ENCODE measurements at regions not wholly inside any gene's neighbourhood (a gene's known extent, or its start where the extent isn't known, plus 50 kb on each side); places are given as distances from the start of the nearest gene placed in this dataset.

DNA sequence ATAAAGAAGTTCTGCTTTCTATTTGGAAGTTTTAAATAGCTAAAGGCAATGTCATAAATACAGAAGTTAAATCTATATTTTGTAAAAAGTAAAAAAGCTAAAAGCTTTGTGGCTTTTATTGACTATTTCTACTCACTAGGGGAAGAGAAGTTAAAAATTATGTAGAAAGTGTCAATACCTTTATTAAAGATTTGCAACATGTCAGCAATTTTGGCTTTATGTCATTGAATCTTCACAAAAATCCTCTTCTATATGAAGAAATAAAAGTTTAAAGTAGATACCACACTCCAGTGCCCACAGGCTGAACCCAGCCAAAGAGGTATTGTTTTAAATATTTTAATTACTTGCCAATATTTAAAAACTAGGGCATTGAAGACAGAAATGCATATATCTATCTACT is 160.6 kb upstream of the HSF2 start:
- Histone ChIP-seq H3K27ac (no peak overlapping the region), H3K4me3 (no peak overlapping the region), H3K4me1 (no peaks in the 10 kb centered on the region), H3K27me3 (no peaks in the 10 kb centered on the region), H3K9me3 (peaks cover 0 to 16% (median 7%) of the 10 kb centered on the region in 11 donors), H3K36me3 (no peaks in the 10 kb centered on the region)
- no peak for ATAC-seq
- TF ChIP-seq CTCF (IDR thresholded peaks at IDR 0.05): no peak
- no peak for DNase-seq
- intact Hi-C loops (cut with DNase I): no loop called here

- no peak for DNase-seq
- Histone ChIP-seq H3K27me3 (no peaks in the 10 kb centered on the region), H3K4me3 (no peak overlapping the region), H3K4me1 (no peaks in the 10 kb centered on the region), H3K9me3 (peaks cover 0 to 52% (median 9%) of the 10 kb centered on the region in 11 donors), H3K27ac (no peak overlapping the region), H3K36me3 (no peaks in the 10 kb centered on the region)
- no peak for TF ChIP-seq CTCF (IDR thresholded peaks at IDR 0.05)
- no peak for ATAC-seq
- intact Hi-C loops (cut with DNase I): no loop called here
- WGBS, 2 donors: 69 to 85% methylated on average over 5 of the region's 5 CpGs
These were observed 152.4 kb upstream of the HSF2 start for GRCh38 chr6:122246906-122247658.

- peaks cover 0 to 47% (median 8%) of the 10 kb centered on the region in 11 donors for H3K9me3 ChIP-seq
- H3K36me3 ChIP-seq: no peaks in the 10 kb centered on the region
- no peak for TF ChIP-seq CTCF (IDR thresholded peaks at IDR 0.05)
- DNase-seq (no peak), ATAC-seq (no peak)
- no peak overlapping the region for H3K4me3 ChIP-seq
- no peaks in the 10 kb centered on the region for H3K4me1 ChIP-seq
- WGBS, 2 donors: 72 to 84% methylated on average over 7 of the region's 7 CpGs
- intact Hi-C loops (cut with DNase I): no loop called here
- H3K27me3 ChIP-seq: no peaks in the 10 kb centered on the region
- no peak overlapping the region for H3K27ac ChIP-seq
These were observed 151.3 kb upstream of the HSF2 start for GRCh38 chr6:122248001-122248669.

GRCh38 chr6:122248844-122249243 is 150.6 kb upstream of the HSF2 start:
- no peaks in the 10 kb centered on the region for H3K4me1 ChIP-seq
- intact Hi-C loops (cut with DNase I): no loop called here
- ATAC-seq (no peak), DNase-seq (no peak)
- no peaks in the 10 kb centered on the region for H3K27me3 ChIP-seq
- no peak overlapping the region for H3K4me3 ChIP-seq
- no peak for TF ChIP-seq CTCF (IDR thresholded peaks at IDR 0.05)
- 39 to 47% methylated on average over 1 of the region's 1 CpG for WGBS, 2 donors
- no peak overlapping the region for H3K27ac ChIP-seq
- peaks cover 0 to 40% (median 2%) of the 10 kb centered on the region in 11 donors for H3K9me3 ChIP-seq
- H3K36me3 ChIP-seq: no peaks in the 10 kb centered on the region

All from heart right ventricle (tissue), 16 donors.